Spleen (tissue), 7 donors: ENCODE measurements at regions not wholly inside any gene's neighbourhood (a gene's known extent, or its start where the extent isn't known, plus 50 kb on each side); places are given as distances from the start of the nearest gene placed in this dataset.

Source experiments
- POLR2AphosphoS5 ChIP-seq, 3 donors: sonication (generic); formaldehyde crosslinking; IDR thresholded peaks; one replicate each; pipeline ENCODE4 v1.5.1; 2017; ENCODE audit warnings: antibody characterized with exemption in 3 of 3
- TF ChIP-seq, protein P1 (sequence below), 11 experiments: fragments of 200-600 bp in 7 of 11; fragments of 450-650 bp in 4 of 11; sonication (generic) in 4 of 11; IDR thresholded peaks in 8 of 11; conservative IDR thresholded peaks in 3 of 11; 1 replicate in 7 of 11; 2 replicates in 4 of 11; pipeline versions ENCODE4 v1.4.0 to v1.8.0; 2016 to 2021; ENCODE audit warnings: antibody characterized with exemption in 11 of 11, inconsistent platforms in 4 of 11, mild to moderate bottlenecking in 1 of 11
- donor health status: DM: no; HTN: no; CAD: no; lungs with moderate emphysema.
- donor health status: DM: no; HTN: no; CAD: no.
- donor health status: DM: no; HTN: no; CAD: no.

DNA sequence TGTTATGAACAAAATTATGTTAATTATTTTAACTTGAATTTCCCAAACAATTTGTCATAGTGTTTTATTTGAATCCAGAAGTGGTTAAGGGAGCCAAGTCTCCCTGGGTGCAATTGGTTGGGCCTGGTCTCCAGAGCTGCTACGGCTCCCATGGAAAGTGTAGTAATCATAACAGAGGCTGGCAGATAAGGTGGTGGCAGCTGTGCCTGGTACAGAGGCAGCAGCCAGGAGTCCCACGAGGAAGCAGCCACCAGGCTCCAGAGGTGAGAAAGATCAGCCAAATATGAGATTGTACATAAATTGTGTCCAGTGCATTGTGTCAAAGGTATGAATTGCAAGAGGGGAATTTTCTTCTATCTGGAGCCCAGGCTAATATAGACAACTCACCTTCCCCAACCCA lies 368.9 kb upstream of the PTBP2 start:
- TF ChIP-seq, protein P1, sequence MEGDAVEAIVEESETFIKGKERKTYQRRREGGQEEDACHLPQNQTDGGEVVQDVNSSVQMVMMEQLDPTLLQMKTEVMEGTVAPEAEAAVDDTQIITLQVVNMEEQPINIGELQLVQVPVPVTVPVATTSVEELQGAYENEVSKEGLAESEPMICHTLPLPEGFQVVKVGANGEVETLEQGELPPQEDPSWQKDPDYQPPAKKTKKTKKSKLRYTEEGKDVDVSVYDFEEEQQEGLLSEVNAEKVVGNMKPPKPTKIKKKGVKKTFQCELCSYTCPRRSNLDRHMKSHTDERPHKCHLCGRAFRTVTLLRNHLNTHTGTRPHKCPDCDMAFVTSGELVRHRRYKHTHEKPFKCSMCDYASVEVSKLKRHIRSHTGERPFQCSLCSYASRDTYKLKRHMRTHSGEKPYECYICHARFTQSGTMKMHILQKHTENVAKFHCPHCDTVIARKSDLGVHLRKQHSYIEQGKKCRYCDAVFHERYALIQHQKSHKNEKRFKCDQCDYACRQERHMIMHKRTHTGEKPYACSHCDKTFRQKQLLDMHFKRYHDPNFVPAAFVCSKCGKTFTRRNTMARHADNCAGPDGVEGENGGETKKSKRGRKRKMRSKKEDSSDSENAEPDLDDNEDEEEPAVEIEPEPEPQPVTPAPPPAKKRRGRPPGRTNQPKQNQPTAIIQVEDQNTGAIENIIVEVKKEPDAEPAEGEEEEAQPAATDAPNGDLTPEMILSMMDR (IDR thresholded peaks at IDR 0.05 in 8 of 11, conservative IDR thresholded peaks at IDR 0.05 in 3 of 11) = no peak
- TF ChIP-seq POLR2AphosphoS5 (IDR thresholded peaks at IDR 0.05) = no peak
